GM12891 (cell line): ENCODE measurements at regions not wholly inside any gene's neighbourhood (a gene's known extent, or its start where the extent isn't known, plus 50 kb on each side); places are given as distances from the start of the nearest gene placed in this dataset.

Experiments
- PAX5 ChIP-seq: IDR thresholded peaks from 2 replicates; pipeline ENCODE4 v1.6.1; 2011; ENCODE audit warnings: low read length, moderate library complexity, mild to moderate bottlenecking; ENCODE audit not compliant: insufficient read depth, severe bottlenecking
- POLR2A ChIP-seq: IDR thresholded peaks from 2 replicates; pipeline ENCODE4 v1.6.1; 2011; ENCODE audit warnings: low read depth, low read length, control low read depth
- POLR2AphosphoS5 ChIP-seq: IDR thresholded peaks from 2 replicates; pipeline ENCODE4 v1.6.1; 2011; ENCODE audit warnings: low read depth, low read length, control low read depth
- POU2F2 ChIP-seq: IDR thresholded peaks from 2 replicates; pipeline ENCODE4 v1.6.1; 2011; ENCODE audit warnings: low read depth, mild to moderate bottlenecking, control low read depth, low read length, moderate library complexity
- SPI1 ChIP-seq: IDR thresholded peaks from 2 replicates; pipeline ENCODE4 v1.6.1; 2011; ENCODE audit warnings: low read depth, low read length, control low read depth
- TAF1 ChIP-seq: IDR thresholded peaks from 2 replicates; pipeline ENCODE4 v1.6.1; 2011; ENCODE audit warnings: low read depth, low read length, control low read depth

DNA sequence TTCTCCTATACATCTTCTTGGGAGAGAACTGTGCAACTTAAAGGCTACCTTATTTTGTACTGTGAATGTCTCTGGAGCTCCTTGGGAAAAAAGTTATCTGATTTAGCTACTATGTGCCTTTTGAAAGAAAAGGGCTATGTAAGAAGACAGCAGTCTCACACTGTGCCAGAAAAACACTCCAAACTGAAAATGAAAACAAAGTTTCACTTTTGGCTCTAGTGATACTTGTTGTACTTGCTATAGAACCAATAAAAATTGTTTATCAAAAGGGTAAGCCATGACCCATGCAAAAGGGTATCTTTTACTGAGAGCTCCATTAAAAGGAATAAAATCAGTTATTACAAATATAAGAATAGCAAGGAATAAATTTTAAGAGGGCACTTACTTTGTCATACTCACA, 2270.0 kb downstream of the ARAP2 start:
- no peak for TF ChIP-seq POLR2A
- TF ChIP-seq SPI1, result no peak
- no peak for TF ChIP-seq POLR2AphosphoS5
- no peak for TF ChIP-seq PAX5
- no peak for TF ChIP-seq TAF1
- no peak for TF ChIP-seq POU2F2
